GM12864 (cell line): ENCODE measurements at regions not wholly inside any gene's neighbourhood (a gene's known extent, or its start where the extent isn't known, plus 50 kb on each side); places are given as distances from the start of the nearest gene placed in this dataset.

Experiments used
- DNase-seq: peaks from one replicate; pipeline ENCODE4 v3.0.0-alpha.2; 2011; ENCODE audit warnings: low read depth
- H3K4me3 ChIP-seq: 2 replicates; pipeline ENCODE4 v1.5.1; 2011; ENCODE audit warnings: mild to moderate bottlenecking, low read depth, low read length, control low read depth
- CTCF ChIP-seq: IDR thresholded peaks from 2 replicates; pipeline ENCODE4 v1.5.1; 2011; ENCODE audit warnings: low read depth, mild to moderate bottlenecking, moderate library complexity, low read length, control low read depth, inconsistent platforms; ENCODE audit errors: missing control alignments

GRCh38 chr12:20264608-20265114 is 103.7 kb upstream of the PDE3A start:
- no peak for DNase-seq
- TF ChIP-seq CTCF, result no peak
- H3K4me3 ChIP-seq, result no peak overlapping the region

GRCh38 chr12:20268121-20268732 is 100.1 kb upstream of the PDE3A start:
- no peak for DNase-seq

GRCh38 chr12:20268771-20269170 is 99.6 kb upstream of the PDE3A start:
- DNase-seq, result no peak
- TF ChIP-seq CTCF, result no peak
- no peak overlapping the region for H3K4me3 ChIP-seq

More at GRCh38 chr12:20268121-20268732, 100.1 kb upstream of the PDE3A start:
- TF ChIP-seq CTCF, result no peak
- H3K4me3 ChIP-seq, result no peak overlapping the region

GRCh38 chr12:20269337-20270067 is 98.8 kb upstream of the PDE3A start:
- H3K4me3 ChIP-seq, result no peak overlapping the region
- no peak for DNase-seq
- TF ChIP-seq CTCF, result no peak

- no peak overlapping the region for H3K4me3 ChIP-seq
- TF ChIP-seq CTCF, result no peak
- no peak for DNase-seq
Measured at GRCh38 chr12:20270557-20270956, 97.8 kb upstream of the PDE3A start.

GRCh38 chr12:20272161-20272560 is 96.2 kb upstream of the PDE3A start:
- DNase-seq, result no peak
- no peak for TF ChIP-seq CTCF
- no peak overlapping the region for H3K4me3 ChIP-seq

GRCh38 chr12:20272801-20273200 is 95.5 kb upstream of the PDE3A start:
- no peak overlapping the region for H3K4me3 ChIP-seq
- no peak for DNase-seq
- no peak for TF ChIP-seq CTCF
